Spleen (tissue), 7 donors: ENCODE measurements at regions not wholly inside any gene's neighbourhood (a gene's known extent, or its start where the extent isn't known, plus 50 kb on each side); places are given as distances from the start of the nearest gene placed in this dataset.

Experiments used
- CTCF ChIP-seq, 11 experiments: fragments of 200-600 bp in 7 of 11; fragments of 450-650 bp in 4 of 11; sonication (generic) in 4 of 11; IDR thresholded peaks in 8 of 11; conservative IDR thresholded peaks in 3 of 11; 1 replicate in 7 of 11; 2 replicates in 4 of 11; pipeline versions ENCODE4 v1.4.0 to v1.8.0; 2016 to 2021; ENCODE audit warnings: antibody characterized with exemption in 11 of 11, inconsistent platforms in 4 of 11, mild to moderate bottlenecking in 1 of 11
- POLR2A ChIP-seq, 3 donors: fragments of 450-650 bp; IDR thresholded peaks; one replicate each; pipeline ENCODE4 v1.5.1; 2017; ENCODE audit warnings: antibody characterized with exemption in 3 of 3, mild to moderate bottlenecking in 1 of 3
- POLR2AphosphoS5 ChIP-seq, 3 donors: sonication (generic); formaldehyde crosslinking; IDR thresholded peaks; one replicate each; pipeline ENCODE4 v1.5.1; 2017; ENCODE audit warnings: antibody characterized with exemption in 3 of 3
- donor health status: DM: no; HTN: no; CAD: no; lungs with moderate emphysema.
- donor health status: DM: no; HTN: no; CAD: no.
- donor health status: DM: no; HTN: no; CAD: no.

DNA sequence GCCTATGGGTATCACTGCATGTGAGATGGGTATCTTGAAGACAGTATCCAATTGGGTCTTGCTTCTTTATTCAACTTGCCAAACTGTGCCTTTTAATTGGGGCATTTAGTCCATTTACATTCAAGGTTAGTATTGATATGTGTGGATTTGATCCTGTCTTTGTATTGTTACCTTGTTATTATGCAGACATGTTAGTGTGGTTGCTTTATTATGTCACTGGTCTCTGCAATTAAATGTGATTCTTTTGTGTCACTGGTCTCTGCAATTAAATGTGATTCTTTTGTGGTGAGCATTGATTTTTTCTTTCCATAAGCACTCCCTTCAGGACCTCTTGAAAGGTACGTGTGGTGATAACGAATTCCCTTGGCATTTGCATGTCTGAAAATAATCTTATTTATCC lies 357.8 kb upstream of the STEAP1 start:
- TF ChIP-seq CTCF (IDR thresholded peaks at IDR 0.05 in 8 of 11, conservative IDR thresholded peaks at IDR 0.05 in 3 of 11) (no peak), POLR2A (IDR thresholded peaks at IDR 0.05) (no peak), POLR2AphosphoS5 (IDR thresholded peaks at IDR 0.05) (no peak)
